Cardiac septum (tissue), 1 donor: ENCODE measurements at regions not wholly inside any gene's neighbourhood (a gene's known extent, or its start where the extent isn't known, plus 50 kb on each side); places are given as distances from the start of the nearest gene placed in this dataset.
A peak's percentile ranks its signal among the peaks of the same experiment; 100 is the strongest.

Experiments used
- DNase-seq: peaks from one replicate; pipeline ENCODE4 v3.0.0-alpha.2; 2020; ENCODE audit warnings: low spot score
- intact Hi-C: fragments of 100-400 bp; cut with DNase I; formaldehyde crosslinking; loops from one replicate; pipeline ENCODE4 v1.14.0; 2022
- donor health status: DM: no; HTN: no; CAD: no.

DNA sequence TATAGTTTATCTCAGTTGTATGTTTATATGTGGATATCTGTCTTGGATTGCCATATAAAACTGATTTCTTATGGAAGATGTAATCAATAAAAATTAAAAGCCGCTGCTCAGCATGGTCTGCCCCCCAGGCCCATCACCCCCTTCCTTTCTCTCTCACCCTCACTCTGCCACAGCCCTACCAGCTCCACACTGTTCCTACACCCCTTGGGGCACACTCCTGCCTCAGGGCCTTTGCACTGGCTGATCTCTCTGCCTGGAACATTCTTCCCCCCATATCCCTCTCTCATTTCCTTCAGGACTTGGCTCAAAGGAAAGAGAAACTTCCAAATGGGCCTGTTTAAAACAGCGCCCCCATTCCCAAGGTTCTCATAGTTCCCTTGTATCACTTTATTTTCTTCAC is 63.1 kb downstream of the LRRC32 start:
- peak; percentile 39 for DNase-seq
- intact Hi-C loops = loop anchor here (5.0 kb wide), 1 partner anchor 45 kb away; no protein-coding TSS in a partner anchor

DNA sequence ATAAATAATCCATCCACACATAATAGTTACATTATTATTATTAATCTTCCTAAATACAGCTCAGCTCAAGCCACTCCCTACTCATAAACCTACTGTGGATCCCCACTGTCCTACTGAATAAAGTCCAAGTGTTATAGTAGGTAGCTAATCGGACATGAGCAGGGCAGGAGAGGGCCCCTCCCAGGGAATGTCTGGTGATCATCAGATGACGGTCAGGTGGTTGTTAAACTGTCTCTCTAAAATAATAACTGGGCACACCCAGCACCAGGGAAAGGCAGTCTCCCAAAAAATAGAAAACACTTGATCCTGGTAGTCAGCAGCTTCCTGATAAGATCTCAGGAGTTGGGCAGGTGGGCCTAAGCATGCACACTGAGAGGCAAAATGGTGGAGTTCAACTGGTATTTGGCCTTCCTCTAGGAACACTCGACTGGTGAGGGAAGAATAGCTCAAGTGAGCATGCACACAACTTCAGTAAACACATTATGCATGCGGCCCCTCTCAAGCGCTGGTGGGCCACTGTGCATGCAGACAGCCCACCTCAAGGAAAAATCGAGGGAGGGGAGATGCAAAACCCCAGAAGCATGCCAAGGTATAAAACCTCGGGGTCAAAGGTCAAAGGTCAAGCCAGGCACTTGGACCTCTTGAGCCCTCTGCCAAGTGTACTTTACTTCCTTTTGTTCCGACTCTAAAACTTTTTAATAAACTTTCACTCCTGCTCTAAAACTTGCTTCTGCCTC is 65.0 kb downstream of the LRRC32 start:
- peak; percentile 51 for DNase-seq
- intact Hi-C loops = loop anchor here (2.0 to 5.0 kb wide), 2 partner anchors 27 to 47 kb away; no protein-coding TSS in a partner anchor

- intact Hi-C loops = loop anchor here (2.0 to 5.0 kb wide), 2 partner anchors 26 to 48 kb away; no protein-coding TSS in a partner anchor
- DNase-seq = peak; percentile 85
Measured at GRCh38 chr11:76604626-76605241, 65.8 kb downstream of the LRRC32 start.

DNA sequence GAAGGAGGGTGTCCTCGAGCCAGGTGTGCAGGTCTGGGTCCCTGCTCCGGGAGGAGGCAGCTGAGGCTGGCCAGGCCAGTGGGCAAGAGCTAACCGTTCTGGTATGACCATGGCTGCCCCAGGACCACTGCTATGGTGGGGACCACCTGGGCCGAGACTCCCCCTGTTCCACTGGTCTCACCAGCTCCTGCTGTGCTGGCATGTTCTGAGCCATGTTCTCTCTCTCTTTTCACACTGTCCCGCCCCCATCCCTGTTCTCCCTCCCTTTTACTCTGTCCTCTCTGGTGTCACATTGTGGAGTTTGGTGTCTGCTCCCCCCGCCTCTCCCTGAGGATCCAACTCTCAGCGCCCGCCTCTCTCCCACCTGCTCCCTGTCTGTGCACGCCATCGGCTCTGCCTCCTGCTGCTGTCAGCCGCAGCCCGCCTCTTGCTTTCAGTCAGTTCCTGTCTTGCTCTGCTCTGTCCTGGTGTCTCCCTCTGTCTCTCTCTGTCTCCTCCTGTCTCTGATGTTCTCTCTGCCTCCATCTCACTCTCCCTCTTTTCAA is 66.4 kb downstream of the LRRC32 start:
- intact Hi-C loops = loop anchor here (2.0 kb wide), 1 partner anchor 25 kb away; no protein-coding TSS in a partner anchor
- peak; percentile 72 for DNase-seq

DNA sequence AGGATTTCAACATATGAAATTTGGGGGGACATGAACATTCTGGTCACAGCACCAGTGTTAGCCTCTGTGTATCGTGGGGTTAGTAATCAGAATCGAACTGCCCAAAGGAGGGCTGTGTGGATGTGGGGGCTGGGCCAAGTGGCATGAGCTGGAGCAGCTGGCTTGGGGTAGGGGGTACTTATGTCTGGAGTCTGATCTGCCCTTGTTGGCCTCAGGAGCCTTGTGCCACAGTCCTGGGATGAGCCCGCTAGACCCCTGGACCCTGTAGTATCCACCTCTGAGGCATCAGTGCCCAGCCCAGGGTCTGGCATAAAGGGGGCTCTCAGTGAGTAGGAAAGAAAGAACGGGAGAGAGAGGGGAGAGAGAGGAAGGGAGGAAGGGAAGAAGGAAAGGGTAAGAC is 67.3 kb downstream of the LRRC32 start:
- intact Hi-C loops = no loop called here
- peak; percentile 47 for DNase-seq
